B cell (primary cell): ENCODE measurements at regions not wholly inside any gene's neighbourhood (a gene's known extent, or its start where the extent isn't known, plus 50 kb on each side); places are given as distances from the start of the nearest gene placed in this dataset.
"Not testable (repeated sequence)": the region's sequence is repeated elsewhere in the genome, so short reads cannot be mapped to it uniquely, and the experiment has no call there.

Experiments
- ATAC-seq: fragments of 200-7000 bp; cut with Tn5 transposase; one replicate; pipeline ENCODE4 v1.10.0; 2021; ENCODE audit warnings: low read depth, mild to moderate bottlenecking, moderate number of reproducible peaks, moderate library complexity
- CTCF ChIA-PET: fragments of 350-600 bp; sonication (Branson Sonifier 250); formaldehyde crosslinking; loops from one replicate; lab custom pipeline; 2021; ENCODE audit warnings: antibody characterized with exemption, inconsistent platforms; lab: Charles Lee
- POLR2A ChIA-PET: fragments of 350-600 bp; sonication (Branson Sonifier 250); formaldehyde crosslinking; loops from one replicate; lab custom pipeline; 2021; ENCODE audit warnings: antibody characterized with exemption; lab: Charles Lee
- DNase-seq: peaks from one replicate; pipeline ENCODE4 v3.0.0; 2013
- H2AFZ ChIP-seq: 2 replicates; pipeline ENCODE4 v1.6.1; 2012; ENCODE audit warnings: mild to moderate bottlenecking, low read depth, low read length; ENCODE audit not compliant: insufficient read depth, poor library complexity, severe bottlenecking
- H3K27ac ChIP-seq, 2 donors: 1 replicate in 1 of 2; 2 replicates in 1 of 2; pipeline ENCODE4 v1.5.1; 2012 to 2013; ENCODE audit warnings: low read length in 2 of 2, mild to moderate bottlenecking in 2 of 2, moderate library complexity in 1 of 2
- H3K27me3 ChIP-seq, 4 experiments: fragments of 200-600 bp in 1 of 4; sonication (generic) in 1 of 4; replicated peaks in 1 of 4; 1 replicate in 2 of 4; 2 replicates in 2 of 4; pipeline versions ENCODE4 v1.6.1 to v1.7.0; 2013 to 2016; ENCODE audit warnings: low read length in 3 of 4, mild to moderate bottlenecking in 2 of 4, mixed read lengths in 1 of 4, moderate library complexity in 1 of 4; ENCODE audit not compliant: insufficient read depth in 4 of 4, control insufficient read depth in 3 of 4; ENCODE audit errors: control extremely low read depth in 1 of 4
- H3K36me3 ChIP-seq, 2 experiments: replicated peaks in 1 of 2; 1 replicate in 1 of 2; 2 replicates in 1 of 2; pipeline versions ENCODE4 v1.6.1 to v1.7.1; 2013; ENCODE audit warnings: low read length in 1 of 2; ENCODE audit not compliant: insufficient read depth in 2 of 2, control insufficient read depth in 1 of 2; ENCODE audit errors: control extremely low read depth in 1 of 2, extremely low read depth in 1 of 2
- H3K4me1 ChIP-seq, 2 donors: fragments of 200-600 bp in 1 of 2; sonication (generic) in 1 of 2; 1 replicate in 1 of 2; 2 replicates in 1 of 2; pipeline versions ENCODE4 v1.5.1 to v1.6.1; 2013 to 2017; ENCODE audit warnings: low read length in 2 of 2; ENCODE audit not compliant: control insufficient read depth in 2 of 2, insufficient read depth in 2 of 2
- H3K4me2 ChIP-seq: replicated peaks from 2 replicates; pipeline ENCODE3; 2012; ENCODE audit warnings: mild to moderate bottlenecking, low read depth, low read length; ENCODE audit not compliant: poor library complexity, severe bottlenecking
- H3K4me3 ChIP-seq, 5 experiments: fragments of 200-600 bp in 1 of 5; sonication (generic) in 1 of 5; 1 replicate in 3 of 5; 2 replicates in 2 of 5; pipeline versions ENCODE4 v1.5.1 to v1.7.0; 2011 to 2016; ENCODE audit warnings: low read length in 4 of 5, mild to moderate bottlenecking in 4 of 5, low read depth in 2 of 5, control low read depth in 1 of 5, moderate library complexity in 1 of 5; ENCODE audit not compliant: insufficient read depth in 1 of 5; ENCODE audit errors: control extremely low read depth in 1 of 5, extremely low read depth in 1 of 5
- H3K79me2 ChIP-seq: fragments of 200-600 bp; sonication (generic); one replicate; pipeline ENCODE4 v1.6.0; 2016; ENCODE audit warnings: low read length; ENCODE audit not compliant: control insufficient read depth, insufficient read depth
- H3K9ac ChIP-seq: fragments of 200-600 bp; sonication (generic); 2 replicates; pipeline ENCODE4 v1.6.1; 2017; ENCODE audit warnings: mild to moderate bottlenecking, low read length, moderate library complexity
- H3K9me3 ChIP-seq, 3 donors: one replicate each; pipeline versions ENCODE4 v1.6.1 to v1.7.1; 2013; ENCODE audit warnings: low read length in 2 of 3; ENCODE audit not compliant: control insufficient read depth in 2 of 3, insufficient read depth in 1 of 3; ENCODE audit errors: control extremely low read depth in 1 of 3
- H4K20me1 ChIP-seq: 2 replicates; pipeline ENCODE4 v1.6.0; 2012; ENCODE audit warnings: mild to moderate bottlenecking, low read length; ENCODE audit not compliant: insufficient read depth, control insufficient read depth, poor library complexity, severe bottlenecking
- H3K27ac Mint-ChIP-seq: one replicate; pipeline ENCODE4 v1.8.0; 2021; ENCODE audit warnings: mixed read lengths
- H3K27me3 Mint-ChIP-seq: one replicate; pipeline ENCODE4 v1.8.0; 2021; ENCODE audit warnings: mixed read lengths
- H3K4me1 Mint-ChIP-seq: one replicate; pipeline ENCODE4 v1.8.0; 2021; ENCODE audit warnings: mixed read lengths
- H3K4me3 Mint-ChIP-seq: one replicate; pipeline ENCODE4 v1.8.0; 2021; ENCODE audit warnings: mixed read lengths
- H3K9me3 Mint-ChIP-seq: one replicate; pipeline ENCODE4 v1.8.0; 2022; ENCODE audit warnings: mixed read lengths; ENCODE audit not compliant: insufficient read depth
- WGBS: methylation state at CpG from one replicate; pipeline ENCODE4 v1.1.5; 2013; ENCODE audit warnings: missing lambda C conversion rate; ENCODE audit not compliant: insufficient coverage; 5-methylcytosine and 5-hydroxymethylcytosine counted together
- intact Hi-C: fragments of 100-400 bp; cut with micrococcal nuclease; formaldehyde crosslinking; loops from one replicate; pipeline ENCODE4 v1.10.0; 2022

- H3K9me3 ChIP-seq, H3K27ac ChIP-seq, H3K4me1 Mint-ChIP-seq, intact Hi-C loops, H3K36me3 ChIP-seq, ATAC-seq, CTCF ChIA-PET, H3K79me2 ChIP-seq, H3K27me3 ChIP-seq, H4K20me1 ChIP-seq, H3K4me1 ChIP-seq, H3K9me3 Mint-ChIP-seq, H3K27me3 Mint-ChIP-seq, POLR2A ChIA-PET, H3K4me3 ChIP-seq, H3K4me2 ChIP-seq, H3K9ac ChIP-seq, H3K27ac Mint-ChIP-seq, H2AFZ ChIP-seq, H3K4me3 Mint-ChIP-seq, DNase-seq: not testable (repeated sequence)
- no CpG with 5 or more reads among the region's 3 CpGs for WGBS
These were observed 123.2 kb upstream of the NBPF26 start for GRCh38 chr1:120600442-120601041.

- DNase-seq, H3K4me3 Mint-ChIP-seq, H3K9me3 ChIP-seq, H3K9me3 Mint-ChIP-seq, H3K79me2 ChIP-seq, H2AFZ ChIP-seq, H3K36me3 ChIP-seq, intact Hi-C loops, H3K4me1 ChIP-seq, H3K27me3 ChIP-seq, H4K20me1 ChIP-seq, H3K9ac ChIP-seq, ATAC-seq, H3K4me2 ChIP-seq, POLR2A ChIA-PET, H3K27ac Mint-ChIP-seq, H3K27me3 Mint-ChIP-seq, H3K4me3 ChIP-seq, H3K27ac ChIP-seq, H3K4me1 Mint-ChIP-seq, CTCF ChIA-PET: not testable (repeated sequence)
- WGBS: no CpG with 5 or more reads among the region's 3 CpGs
These were observed 115.9 kb upstream of the NBPF26 start for GRCh38 chr1:120607882-120608281.

GRCh38 chr1:120608314-120609014 is 115.3 kb upstream of the NBPF26 start:
- no CpG with 5 or more reads among the region's 8 CpGs for WGBS
- POLR2A ChIA-PET, H3K27ac ChIP-seq, H3K27ac Mint-ChIP-seq, H3K9ac ChIP-seq, H3K79me2 ChIP-seq, H3K4me1 ChIP-seq, H4K20me1 ChIP-seq, H3K9me3 Mint-ChIP-seq, H3K27me3 ChIP-seq, H2AFZ ChIP-seq, H3K4me3 Mint-ChIP-seq, H3K36me3 ChIP-seq, intact Hi-C loops, DNase-seq, H3K27me3 Mint-ChIP-seq, ATAC-seq, H3K4me1 Mint-ChIP-seq, H3K4me3 ChIP-seq, H3K9me3 ChIP-seq, CTCF ChIA-PET, H3K4me2 ChIP-seq: not testable (repeated sequence)

- intact Hi-C loops, DNase-seq, H3K27ac ChIP-seq, H3K9ac ChIP-seq, H3K4me3 ChIP-seq, POLR2A ChIA-PET, H3K4me2 ChIP-seq, H3K27ac Mint-ChIP-seq, H3K9me3 Mint-ChIP-seq, H4K20me1 ChIP-seq, CTCF ChIA-PET, H3K79me2 ChIP-seq, H3K9me3 ChIP-seq, H3K36me3 ChIP-seq, H3K27me3 ChIP-seq, H2AFZ ChIP-seq, H3K4me1 Mint-ChIP-seq, H3K27me3 Mint-ChIP-seq, H3K4me1 ChIP-seq, ATAC-seq, H3K4me3 Mint-ChIP-seq: not testable (repeated sequence)
- WGBS: no CpG with 5 or more reads among the region's 3 CpGs
These were observed 114.7 kb upstream of the NBPF26 start for GRCh38 chr1:120609015-120609573.
